ENCODE measurements at regions not wholly inside any gene's neighbourhood (a gene's known extent, or its start where the extent isn't known, plus 50 kb on each side); places are given as distances from the start of the nearest gene placed in this dataset.

DNA sequence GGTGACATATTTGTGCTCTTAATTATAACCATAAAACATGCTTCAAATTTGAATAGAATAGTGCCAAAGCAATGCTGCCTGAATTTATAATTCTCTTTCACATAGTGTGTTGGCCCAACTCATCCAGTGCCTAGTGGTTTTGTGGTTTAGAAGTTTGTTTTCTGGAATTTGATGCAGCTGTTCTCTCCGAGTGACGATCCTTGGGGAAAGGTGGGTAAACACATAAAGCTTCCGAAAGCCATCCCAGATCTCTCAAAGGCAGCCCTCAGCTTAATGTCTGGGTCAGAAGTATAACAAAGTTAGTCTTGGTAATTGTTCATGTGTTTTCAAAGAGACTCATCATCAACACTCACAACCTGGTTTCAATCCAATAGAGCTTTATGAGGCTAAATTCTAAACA is 235.6 kb upstream of the CDH2 start:
- Histone ChIP-seq H3K36me3 (no peaks in the 10 kb centered on the region), H3K9ac (ENCODE audit: low read depth in 2 of 2, low read length in 2 of 2) (no peak overlapping the region), H3K27me3 (no peaks in the 10 kb centered on the region), H3K4me3 (no peak overlapping the region), H3K4me1 (no peaks in the 10 kb centered on the region), H3K9me3 (no peaks in the 10 kb centered on the region), H3K27ac (no peak overlapping the region)
- intact Hi-C loops (cut with DNase I), result no loop called here
- TF ChIP-seq, protein P1, sequence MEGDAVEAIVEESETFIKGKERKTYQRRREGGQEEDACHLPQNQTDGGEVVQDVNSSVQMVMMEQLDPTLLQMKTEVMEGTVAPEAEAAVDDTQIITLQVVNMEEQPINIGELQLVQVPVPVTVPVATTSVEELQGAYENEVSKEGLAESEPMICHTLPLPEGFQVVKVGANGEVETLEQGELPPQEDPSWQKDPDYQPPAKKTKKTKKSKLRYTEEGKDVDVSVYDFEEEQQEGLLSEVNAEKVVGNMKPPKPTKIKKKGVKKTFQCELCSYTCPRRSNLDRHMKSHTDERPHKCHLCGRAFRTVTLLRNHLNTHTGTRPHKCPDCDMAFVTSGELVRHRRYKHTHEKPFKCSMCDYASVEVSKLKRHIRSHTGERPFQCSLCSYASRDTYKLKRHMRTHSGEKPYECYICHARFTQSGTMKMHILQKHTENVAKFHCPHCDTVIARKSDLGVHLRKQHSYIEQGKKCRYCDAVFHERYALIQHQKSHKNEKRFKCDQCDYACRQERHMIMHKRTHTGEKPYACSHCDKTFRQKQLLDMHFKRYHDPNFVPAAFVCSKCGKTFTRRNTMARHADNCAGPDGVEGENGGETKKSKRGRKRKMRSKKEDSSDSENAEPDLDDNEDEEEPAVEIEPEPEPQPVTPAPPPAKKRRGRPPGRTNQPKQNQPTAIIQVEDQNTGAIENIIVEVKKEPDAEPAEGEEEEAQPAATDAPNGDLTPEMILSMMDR (IDR thresholded peaks at IDR 0.05), result no peak
- DNase-seq, result no peak

DNA sequence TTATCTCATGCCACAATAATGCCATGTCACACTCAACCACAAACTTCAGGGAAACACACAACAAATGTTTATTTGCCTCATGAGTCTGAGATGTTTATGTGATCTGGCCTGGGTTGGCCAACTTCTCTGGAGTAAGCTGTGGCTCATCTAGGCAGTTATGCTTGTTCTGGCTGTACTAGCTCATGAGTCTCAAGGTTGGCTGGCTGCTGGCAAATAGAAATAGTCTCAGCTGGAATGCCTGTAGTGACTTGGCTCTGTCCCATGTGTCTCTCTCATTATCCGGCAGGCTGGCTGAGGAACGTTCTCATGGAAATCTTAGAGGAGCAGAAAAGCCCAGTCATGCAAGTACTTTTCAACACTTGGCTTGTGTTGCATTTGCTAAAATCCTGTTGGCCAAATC is 234.9 kb upstream of the CDH2 start:
- H3K9me3 ChIP-seq, result no peaks in the 10 kb centered on the region
- intact Hi-C loops (cut with DNase I), result no loop called here
- no peak overlapping the region for H3K4me3 ChIP-seq
- no peak overlapping the region for H3K9ac ChIP-seq (ENCODE audit: low read depth in 2 of 2, low read length in 2 of 2)
- no peaks in the 10 kb centered on the region for H3K4me1 ChIP-seq
- H3K27me3 ChIP-seq, result no peaks in the 10 kb centered on the region
- TF ChIP-seq, protein P1 (IDR thresholded peaks at IDR 0.05), result no peak
- H3K36me3 ChIP-seq, result no peaks in the 10 kb centered on the region
- H3K27ac ChIP-seq, result no peak overlapping the region
- no peak for DNase-seq

GRCh38 chr18:28409811-28410210 is 232.9 kb upstream of the CDH2 start:
- DNase-seq, result no peak
- intact Hi-C loops (cut with DNase I), result no loop called here
- Histone ChIP-seq H3K9me3 (no peaks in the 10 kb centered on the region), H3K4me3 (no peak overlapping the region), H3K27me3 (no peaks in the 10 kb centered on the region), H3K9ac (ENCODE audit: low read depth in 2 of 2, low read length in 2 of 2) (no peak overlapping the region), H3K27ac (no peak overlapping the region), H3K36me3 (no peaks in the 10 kb centered on the region), H3K4me1 (no peaks in the 10 kb centered on the region)
- TF ChIP-seq, protein P1 (IDR thresholded peaks at IDR 0.05), result no peak

- no peaks in the 10 kb centered on the region for H3K36me3 ChIP-seq
- no peak overlapping the region for H3K4me3 ChIP-seq
- no peak for DNase-seq
- H3K4me1 ChIP-seq, result no peaks in the 10 kb centered on the region
- H3K9me3 ChIP-seq, result no peaks in the 10 kb centered on the region
- no peaks in the 10 kb centered on the region for H3K27me3 ChIP-seq
- intact Hi-C loops (cut with DNase I), result no loop called here
- H3K27ac ChIP-seq, result no peak overlapping the region
- no peak overlapping the region for H3K9ac ChIP-seq (ENCODE audit: low read depth in 2 of 2, low read length in 2 of 2)
- TF ChIP-seq, protein P1 (IDR thresholded peaks at IDR 0.05), result no peak
These were observed 231.6 kb upstream of the CDH2 start for GRCh38 chr18:28408528-28408927.

- Histone ChIP-seq H3K4me3 (no peak overlapping the region), H3K9me3 (no peaks in the 10 kb centered on the region), H3K9ac (ENCODE audit: low read depth in 2 of 2, low read length in 2 of 2) (no peak overlapping the region), H3K27ac (no peak overlapping the region), H3K4me1 (no peaks in the 10 kb centered on the region), H3K27me3 (no peaks in the 10 kb centered on the region), H3K36me3 (no peaks in the 10 kb centered on the region)
- no peak for DNase-seq
- TF ChIP-seq, protein P1 (IDR thresholded peaks at IDR 0.05), result no peak
- intact Hi-C loops (cut with DNase I), result no loop called here
These were observed 230.8 kb upstream of the CDH2 start for GRCh38 chr18:28407681-28408080.

DNA sequence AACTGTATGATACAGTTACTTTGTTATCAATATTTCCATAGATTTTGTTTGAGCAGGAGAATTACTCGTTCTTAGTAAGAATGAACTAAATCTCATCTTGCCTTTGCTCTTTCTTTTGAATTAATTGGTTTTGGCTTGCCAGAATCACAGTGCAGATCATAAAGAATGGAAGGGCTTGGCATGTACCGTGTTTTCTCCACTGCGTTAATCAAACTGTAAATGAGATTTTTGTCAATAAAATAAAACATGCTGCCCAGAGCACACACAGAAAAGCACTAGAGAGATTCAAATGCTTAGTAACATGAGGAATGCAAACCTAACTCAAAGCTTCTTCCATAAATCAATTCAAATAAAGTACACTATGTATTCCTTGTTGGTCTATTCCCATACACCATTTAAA is 229.6 kb upstream of the CDH2 start:
- no peak overlapping the region for H3K4me3 ChIP-seq
- no peak for DNase-seq
- no peak overlapping the region for H3K9ac ChIP-seq (ENCODE audit: low read depth in 2 of 2, low read length in 2 of 2)
- intact Hi-C loops (cut with DNase I), result no loop called here
- H3K4me1 ChIP-seq, result no peaks in the 10 kb centered on the region
- H3K27ac ChIP-seq, result no peak overlapping the region
- H3K27me3 ChIP-seq, result no peaks in the 10 kb centered on the region
- TF ChIP-seq, protein P1 (IDR thresholded peaks at IDR 0.05), result no peak
- no peaks in the 10 kb centered on the region for H3K9me3 ChIP-seq
- H3K36me3 ChIP-seq, result no peaks in the 10 kb centered on the region

All from colonic mucosa (tissue), 4 donors.